Gastroesophageal sphincter (tissue), 4 donors: ENCODE measurements at regions not wholly inside any gene's neighbourhood (a gene's known extent, or its start where the extent isn't known, plus 50 kb on each side); places are given as distances from the start of the nearest gene placed in this dataset.

Experiments
- ATAC-seq: fragments of 150-250 bp; one replicate; pipeline ENCODE4 v1.9.1; 2016; ENCODE audit warnings: mild to moderate bottlenecking, moderate library complexity
- H3K27ac ChIP-seq, 4 donors: fragments of 200-600 bp; sonication (generic) in 3 of 4; 1 replicate in 3 of 4; 2 replicates in 1 of 4; pipeline ENCODE4 v1.5.1; 2016 to 2019
- H3K27me3 ChIP-seq: fragments of 200-600 bp; sonication (generic); one replicate; pipeline ENCODE4 v1.5.1; 2019
- H3K36me3 ChIP-seq, 2 donors: fragments of 200-600 bp; sonication (generic); one replicate each; pipeline ENCODE4 v1.5.1; 2019; ENCODE audit warnings: control low read depth in 1 of 2
- H3K4me1 ChIP-seq, 3 donors: fragments of 200-600 bp; sonication (generic); 1 replicate in 2 of 3; 2 replicates in 1 of 3; pipeline ENCODE4 v1.5.1; 2016 to 2019; ENCODE audit warnings: control low read depth in 2 of 3
- H3K4me3 ChIP-seq, 2 donors: fragments of 200-600 bp; sonication (generic); one replicate each; pipeline ENCODE4 v1.5.1; 2019; ENCODE audit warnings: mild to moderate bottlenecking in 1 of 2, moderate library complexity in 1 of 2
- H3K9me3 ChIP-seq, 3 donors: fragments of 200-600 bp; sonication (generic); one replicate each; pipeline ENCODE4 v1.5.1; 2017 to 2019; ENCODE audit warnings: control low read depth in 2 of 3
- EP300 ChIP-seq: sonication (generic); formaldehyde crosslinking; IDR thresholded peaks from one replicate; pipeline ENCODE4 v1.6.1; 2017; ENCODE audit warnings: antibody characterized with exemption, mild to moderate bottlenecking
- POLR2A ChIP-seq, 2 donors: fragments of 450-650 bp; IDR thresholded peaks; one replicate each; pipeline ENCODE4 v1.6.1; 2017; ENCODE audit warnings: antibody characterized with exemption in 2 of 2, mild to moderate bottlenecking in 2 of 2, moderate library complexity in 1 of 2
- POLR2AphosphoS5 ChIP-seq: sonication (generic); formaldehyde crosslinking; IDR thresholded peaks from one replicate; pipeline ENCODE4 v1.6.1; 2017; ENCODE audit warnings: antibody characterized with exemption
- WGBS, 2 donors: methylation state at CpG; one replicate each; pipeline ENCODE4 v1.1.5; 2018; ENCODE audit warnings: low coverage in 1 of 2; 5-methylcytosine and 5-hydroxymethylcytosine counted together
- TF ChIP-seq, protein P1 (sequence below), 4 experiments: fragments of 200-600 bp in 2 of 4; fragments of 450-650 bp in 2 of 4; sonication (generic) in 1 of 4; IDR thresholded peaks; one replicate each; pipeline ENCODE4 v1.5.1; 2017 to 2019; ENCODE audit warnings: antibody characterized with exemption in 4 of 4, mild to moderate bottlenecking in 2 of 4, moderate library complexity in 2 of 4

DNA sequence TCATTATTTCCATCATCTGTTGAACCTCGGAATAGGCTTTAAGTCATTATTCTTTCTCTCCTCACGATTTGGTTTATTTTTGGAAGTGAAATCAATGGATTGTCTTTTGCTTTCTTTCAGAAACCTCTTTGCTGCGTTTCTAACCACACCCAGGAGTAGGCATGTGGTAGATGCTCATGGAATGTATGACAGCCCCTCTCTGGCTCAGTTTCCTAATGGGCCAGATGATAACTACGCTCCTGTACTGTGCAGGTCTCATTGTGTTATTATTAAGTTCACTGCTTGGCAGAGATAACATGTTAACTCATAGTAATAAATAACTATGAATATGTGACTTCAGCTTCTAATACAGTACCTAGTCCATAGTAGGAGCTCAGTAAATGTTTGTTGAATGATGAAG is 175.5 kb upstream of the KLF4 start:
- no peaks in the 10 kb centered on the region for H3K27me3 ChIP-seq
- H3K36me3 ChIP-seq: no peaks in the 10 kb centered on the region
- no peak overlapping the region for H3K4me3 ChIP-seq
- 52 to 57% methylated on average over 2 to 4 of the region's 4 CpGs for WGBS, 2 donors
- no peak overlapping the region for H3K27ac ChIP-seq
- ATAC-seq: no peak
- no peak for TF ChIP-seq POLR2AphosphoS5
- TF ChIP-seq, protein P1, sequence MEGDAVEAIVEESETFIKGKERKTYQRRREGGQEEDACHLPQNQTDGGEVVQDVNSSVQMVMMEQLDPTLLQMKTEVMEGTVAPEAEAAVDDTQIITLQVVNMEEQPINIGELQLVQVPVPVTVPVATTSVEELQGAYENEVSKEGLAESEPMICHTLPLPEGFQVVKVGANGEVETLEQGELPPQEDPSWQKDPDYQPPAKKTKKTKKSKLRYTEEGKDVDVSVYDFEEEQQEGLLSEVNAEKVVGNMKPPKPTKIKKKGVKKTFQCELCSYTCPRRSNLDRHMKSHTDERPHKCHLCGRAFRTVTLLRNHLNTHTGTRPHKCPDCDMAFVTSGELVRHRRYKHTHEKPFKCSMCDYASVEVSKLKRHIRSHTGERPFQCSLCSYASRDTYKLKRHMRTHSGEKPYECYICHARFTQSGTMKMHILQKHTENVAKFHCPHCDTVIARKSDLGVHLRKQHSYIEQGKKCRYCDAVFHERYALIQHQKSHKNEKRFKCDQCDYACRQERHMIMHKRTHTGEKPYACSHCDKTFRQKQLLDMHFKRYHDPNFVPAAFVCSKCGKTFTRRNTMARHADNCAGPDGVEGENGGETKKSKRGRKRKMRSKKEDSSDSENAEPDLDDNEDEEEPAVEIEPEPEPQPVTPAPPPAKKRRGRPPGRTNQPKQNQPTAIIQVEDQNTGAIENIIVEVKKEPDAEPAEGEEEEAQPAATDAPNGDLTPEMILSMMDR (IDR thresholded peaks at IDR 0.05): no peak
- no peak for TF ChIP-seq EP300
- TF ChIP-seq POLR2A (IDR thresholded peaks at IDR 0.05): no peak
- no peaks in the 10 kb centered on the region for H3K9me3 ChIP-seq
- H3K4me1 ChIP-seq: peaks cover 0 to 13% (median 0%) of the 10 kb centered on the region in 3 donors

DNA sequence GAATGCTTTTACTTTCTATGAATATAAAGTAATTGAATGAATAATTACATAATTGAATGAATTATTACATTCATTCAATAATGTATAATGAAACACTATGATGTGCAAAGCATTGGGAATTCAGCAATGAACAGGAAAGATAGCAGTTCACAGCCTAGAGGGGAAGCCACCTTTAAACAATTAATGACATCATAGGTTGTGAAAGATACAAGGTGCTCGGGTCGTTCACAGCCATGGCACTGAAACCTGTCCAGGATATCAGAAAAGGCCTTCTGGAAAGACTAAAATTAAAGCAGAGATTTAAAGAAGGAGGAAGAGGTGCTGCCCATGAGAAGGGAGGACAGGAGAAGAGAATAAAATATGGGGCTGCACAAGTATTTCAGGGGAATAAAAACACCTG is 171.4 kb upstream of the KLF4 start:
- H3K9me3 ChIP-seq: no peaks in the 10 kb centered on the region
- H3K27ac ChIP-seq: no peak overlapping the region
- no peaks in the 10 kb centered on the region for H3K27me3 ChIP-seq
- ATAC-seq: no peak
- no peak overlapping the region for H3K4me3 ChIP-seq
- no peaks in the 10 kb centered on the region for H3K4me1 ChIP-seq
- WGBS, 2 donors: 53 to 80% methylated on average over 2 of the region's 2 CpGs
- H3K36me3 ChIP-seq: no peaks in the 10 kb centered on the region
- TF ChIP-seq EP300: no peak
- TF ChIP-seq, protein P1 (IDR thresholded peaks at IDR 0.05): no peak
- no peak for TF ChIP-seq POLR2AphosphoS5
- no peak for TF ChIP-seq POLR2A (IDR thresholded peaks at IDR 0.05)

DNA sequence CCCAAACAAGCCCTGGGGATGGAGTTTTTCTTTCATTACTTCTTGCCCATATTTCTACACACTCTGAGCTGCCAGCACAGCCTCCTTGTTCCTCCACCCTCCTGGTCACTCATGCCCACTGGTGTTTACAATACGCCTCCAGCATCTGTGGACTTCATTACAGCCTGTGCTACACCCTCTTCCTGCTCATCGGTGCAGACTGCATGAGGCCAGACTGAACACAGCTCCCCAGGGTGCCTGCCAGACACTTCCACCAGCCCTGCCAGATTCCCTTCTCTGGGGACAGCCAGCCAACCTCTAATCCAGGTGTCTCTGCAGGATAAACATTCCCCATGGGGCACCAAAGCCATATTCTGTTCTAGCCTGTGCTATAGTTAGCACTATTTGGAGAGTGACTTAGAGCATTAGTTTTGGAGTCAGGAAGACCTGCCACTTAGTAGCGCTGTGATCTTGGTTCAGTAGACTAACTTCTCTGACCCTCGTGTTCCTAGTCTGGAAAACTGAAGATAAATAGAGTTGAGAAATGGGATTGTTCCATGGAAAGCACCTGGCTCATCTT is 163.8 kb upstream of the KLF4 start:
- peak; percentile 25 for ATAC-seq
- peaks cover 0 to 8% (median 0%) of the 10 kb centered on the region in 3 donors for H3K4me1 ChIP-seq
- TF ChIP-seq EP300 (no peak), POLR2A (IDR thresholded peaks at IDR 0.05) (no peak), POLR2AphosphoS5 (no peak)
- TF ChIP-seq, protein P1 (IDR thresholded peaks at IDR 0.05): no peak

DNA sequence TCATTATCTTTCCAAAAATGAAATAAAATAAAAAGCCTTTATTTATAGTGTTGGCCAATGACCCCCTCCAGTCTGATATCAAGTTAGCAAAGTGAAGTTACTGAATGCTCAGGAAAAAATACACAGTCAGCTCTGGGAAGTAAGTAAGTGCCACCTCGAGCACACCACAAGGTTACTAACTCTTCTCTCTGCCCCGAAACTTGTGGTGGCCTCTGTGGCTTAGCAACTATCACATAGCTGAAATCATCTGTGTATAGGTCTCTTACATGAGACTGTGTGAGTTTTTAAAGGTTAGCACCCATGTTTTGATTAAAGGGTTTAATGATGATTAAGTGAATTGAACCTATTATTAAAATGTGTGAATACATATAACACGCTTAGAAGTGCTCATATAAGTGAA is 161.4 kb upstream of the KLF4 start:
- WGBS, 2 donors: 88 to 95% methylated on average over 2 to 3 of the region's 3 CpGs
- Histone ChIP-seq H3K27me3 (no peaks in the 10 kb centered on the region), H3K27ac (no peak overlapping the region), H3K4me3 (no peak overlapping the region), H3K9me3 (no peaks in the 10 kb centered on the region), H3K4me1 (peaks cover 0 to 8% (median 0%) of the 10 kb centered on the region in 3 donors), H3K36me3 (no peaks in the 10 kb centered on the region)
- ATAC-seq: no peak
- TF ChIP-seq EP300 (no peak), POLR2A (IDR thresholded peaks at IDR 0.05) (no peak), POLR2AphosphoS5 (no peak)
- TF ChIP-seq, protein P1 (IDR thresholded peaks at IDR 0.05): no peak

More for the DNA sequence above, 163.8 kb upstream of the KLF4 start:
- no peak overlapping the region for H3K4me3 ChIP-seq
- H3K27me3 ChIP-seq: no peaks in the 10 kb centered on the region
- 26 to 31% methylated on average over 3 to 4 of the region's 4 CpGs for WGBS, 2 donors
- H3K9me3 ChIP-seq: no peaks in the 10 kb centered on the region
- H3K27ac ChIP-seq: no peak overlapping the region
- H3K36me3 ChIP-seq: no peaks in the 10 kb centered on the region

DNA sequence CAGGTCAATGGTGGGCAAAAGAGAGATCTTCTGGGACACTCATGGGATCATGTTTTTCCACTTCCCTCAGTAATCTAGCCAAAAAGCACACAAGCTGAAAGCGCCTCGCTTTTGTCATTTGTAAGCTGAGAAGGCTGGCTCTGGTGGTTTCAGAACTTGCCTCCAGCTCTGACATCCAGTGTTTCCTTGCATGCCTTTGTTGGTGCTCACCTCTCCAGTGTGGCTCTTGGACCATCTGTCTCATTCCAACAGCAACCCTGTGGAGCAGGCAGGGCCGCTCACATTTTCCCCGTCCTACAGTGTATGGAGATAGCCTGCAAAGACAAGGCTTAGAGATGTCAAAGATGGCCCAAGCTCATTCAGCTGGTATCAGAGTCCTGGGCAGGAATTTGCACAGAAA is 160.8 kb upstream of the KLF4 start:
- Histone ChIP-seq H3K9me3 (no peaks in the 10 kb centered on the region), H3K27ac (no peak overlapping the region), H3K27me3 (no peaks in the 10 kb centered on the region), H3K4me3 (no peak overlapping the region), H3K4me1 (peaks cover 0 to 8% (median 0%) of the 10 kb centered on the region in 3 donors), H3K36me3 (no peaks in the 10 kb centered on the region)
- TF ChIP-seq POLR2AphosphoS5 (no peak), POLR2A (IDR thresholded peaks at IDR 0.05) (no peak), EP300 (no peak)
- TF ChIP-seq, protein P1 (IDR thresholded peaks at IDR 0.05): no peak
- no CpG with 5 or more reads among the region's 4 CpGs for WGBS, 2 donors
- no peak for ATAC-seq
